GM12875 (cell line): ENCODE measurements at regions not wholly inside any gene's neighbourhood (a gene's known extent, or its start where the extent isn't known, plus 50 kb on each side); places are given as distances from the start of the nearest gene placed in this dataset.

ENCODE experiments used
- H3K4me3 ChIP-seq: one replicate; pipeline ENCODE4 v1.5.1; 2011; ENCODE audit warnings: low read depth, low read length, control low read depth
- CTCF ChIP-seq: IDR thresholded peaks from 2 replicates; pipeline ENCODE4 v1.5.1; 2011; ENCODE audit warnings: low read depth, mild to moderate bottlenecking, control low read depth, inconsistent platforms, low read length, moderate library complexity, borderline replicate concordance; ENCODE audit not compliant: insufficient read depth

- H3K4me3 ChIP-seq: no peak overlapping the region
- no peak for TF ChIP-seq CTCF
Observed at GRCh38 chr5:10904862-10905432, 143.9 kb upstream of the DAP start.

- H3K4me3 ChIP-seq: no peak overlapping the region
- no peak for TF ChIP-seq CTCF
Observed at GRCh38 chr5:10903786-10904560, 142.9 kb upstream of the DAP start.

- no peak for TF ChIP-seq CTCF
- no peak overlapping the region for H3K4me3 ChIP-seq
Observed at GRCh38 chr5:10902145-10902544, 141.1 kb upstream of the DAP start.

GRCh38 chr5:10898514-10898913, 137.5 kb upstream of the DAP start:
- H3K4me3 ChIP-seq: no peak overlapping the region
- TF ChIP-seq CTCF: no peak

- TF ChIP-seq CTCF: no peak
- no peak overlapping the region for H3K4me3 ChIP-seq
Observed at GRCh38 chr5:10896016-10896415, 135.0 kb upstream of the DAP start.

GRCh38 chr5:10894445-10895054, 133.5 kb upstream of the DAP start:
- H3K4me3 ChIP-seq: no peak overlapping the region
- no peak for TF ChIP-seq CTCF

GRCh38 chr5:10892911-10893215, 131.8 kb upstream of the DAP start:
- TF ChIP-seq CTCF: no peak

More at GRCh38 chr5:10892911-10893215, 131.8 kb upstream of the DAP start:
- no peak overlapping the region for H3K4me3 ChIP-seq
